RKO (cell line): ENCODE measurements at regions not wholly inside any gene's neighbourhood (a gene's known extent, or its start where the extent isn't known, plus 50 kb on each side); places are given as distances from the start of the nearest gene placed in this dataset.

ENCODE experiments used
- DNase-seq: peaks from one replicate; pipeline ENCODE4 v3.0.0-alpha.2; 2016; ENCODE audit warnings: low spot score

- no peak for DNase-seq
These were observed 262.2 kb upstream of the NFE2L3 start for GRCh38 chr7:25889765-25890164.

GRCh38 chr7:25891591-25891990 is 260.4 kb upstream of the NFE2L3 start:
- DNase-seq = no peak

DNA sequence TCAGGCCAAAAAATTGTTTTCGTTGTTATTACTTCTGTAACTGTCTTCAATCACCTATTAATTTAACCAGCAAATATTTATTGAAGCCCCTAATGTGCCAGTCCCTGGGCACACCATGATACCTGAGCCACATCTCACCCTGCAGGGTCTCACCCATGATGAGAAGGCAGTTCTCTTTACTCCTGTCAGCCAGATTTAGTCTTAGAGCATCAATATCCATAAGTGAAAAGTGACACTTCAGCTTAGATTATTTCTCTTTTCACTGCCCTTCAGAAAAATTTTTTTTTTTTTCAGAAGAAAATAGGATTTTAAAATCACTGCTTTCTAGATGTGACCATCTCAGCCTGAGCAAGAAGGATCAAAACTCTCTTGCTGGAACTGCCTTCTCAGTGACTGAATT is 258.6 kb upstream of the NFE2L3 start:
- no peak for DNase-seq

GRCh38 chr7:25894002-25894901 is 257.7 kb upstream of the NFE2L3 start:
- DNase-seq = peak; percentile 47

DNA sequence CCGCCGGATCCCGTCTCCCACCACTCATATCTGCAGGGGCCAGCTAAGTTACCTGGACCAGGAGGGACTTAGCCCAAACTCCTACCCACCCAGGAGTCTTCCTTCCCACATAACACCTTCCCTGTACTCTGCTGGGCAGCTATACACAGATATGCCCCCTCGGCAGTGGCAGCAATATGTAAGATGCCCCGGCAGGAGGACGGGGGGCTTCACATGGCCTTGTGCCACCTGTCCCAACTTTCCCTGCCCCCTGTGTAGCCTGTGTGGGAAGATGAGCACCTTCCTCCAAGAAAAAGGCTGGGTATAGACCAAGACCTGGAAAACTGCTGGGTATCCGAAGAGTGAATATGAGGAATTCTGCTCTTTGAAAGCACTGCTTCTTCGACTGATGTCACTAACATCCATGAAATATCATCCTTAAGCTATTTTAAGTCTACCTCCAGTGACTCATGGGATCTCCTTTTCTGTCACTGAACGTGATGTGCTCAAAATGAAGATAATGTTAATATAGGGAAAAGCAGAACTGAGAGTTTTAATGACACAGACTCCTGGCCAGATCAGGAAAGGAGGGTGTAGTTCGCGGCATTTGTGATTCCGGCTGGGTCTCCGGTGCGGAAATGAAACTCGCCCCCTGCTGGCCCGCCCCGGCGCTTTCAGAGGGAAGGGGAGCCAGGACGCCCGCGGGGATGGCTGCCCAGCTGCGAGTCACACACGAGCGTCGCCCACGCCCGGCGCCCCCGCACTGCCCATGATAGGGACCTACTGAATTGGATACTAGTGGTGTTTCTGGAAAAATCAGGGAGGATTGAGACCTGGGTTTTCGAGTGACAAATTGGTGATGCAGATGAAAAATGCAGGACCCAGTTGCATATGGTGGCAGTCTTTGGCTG is 256.9 kb upstream of the NFE2L3 start:
- DNase-seq = peak; percentile 27

- no peak for DNase-seq
These were observed 256.2 kb upstream of the NFE2L3 start for GRCh38 chr7:25895792-25896171.

DNA sequence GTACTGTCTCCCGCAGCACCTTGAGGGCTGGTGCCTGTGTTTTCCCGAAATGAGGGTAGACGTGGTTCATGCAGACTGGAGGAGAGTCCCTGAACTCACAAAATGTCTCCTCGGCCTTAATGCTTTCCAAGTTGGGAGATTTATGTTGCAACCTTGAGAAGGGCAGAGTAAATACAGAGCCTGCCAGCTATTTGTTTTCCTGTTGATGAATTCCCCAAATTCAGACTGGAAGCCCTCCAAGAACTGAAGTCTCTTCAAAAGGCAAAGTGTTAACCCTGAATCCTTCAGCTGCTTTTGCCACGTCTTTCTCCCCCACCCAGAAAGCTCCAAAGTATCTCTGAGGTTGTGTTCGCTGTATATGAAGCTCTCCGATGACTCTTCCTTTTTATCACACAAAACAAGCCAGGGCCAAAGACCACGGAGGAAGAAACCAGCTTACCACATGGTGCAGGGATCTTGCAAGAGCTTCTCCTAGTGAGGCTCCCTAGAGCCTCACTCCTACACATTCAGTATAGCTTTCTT is 254.7 kb upstream of the NFE2L3 start:
- no peak for DNase-seq

DNA sequence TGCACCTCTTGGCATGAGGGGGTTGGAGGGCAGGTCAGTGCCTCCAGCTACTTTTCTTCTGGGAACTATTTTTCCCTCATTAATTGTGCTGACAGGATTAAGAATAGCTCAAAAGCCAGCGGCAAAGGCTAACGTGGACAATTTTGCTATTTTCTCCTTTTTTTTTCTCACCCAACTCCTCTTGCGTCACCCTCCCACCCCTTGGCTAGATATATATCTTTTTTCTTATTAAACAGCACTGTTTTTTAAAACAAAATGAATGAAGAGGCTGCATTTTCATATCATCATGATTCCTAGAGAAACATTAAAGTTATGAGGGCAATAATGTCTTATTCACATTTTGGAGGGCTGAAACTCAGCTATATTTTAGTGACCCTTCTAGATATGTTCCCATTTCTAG is 251.8 kb upstream of the NFE2L3 start:
- no peak for DNase-seq

GRCh38 chr7:25900877-25901276 is 251.1 kb upstream of the NFE2L3 start:
- no peak for DNase-seq

DNA sequence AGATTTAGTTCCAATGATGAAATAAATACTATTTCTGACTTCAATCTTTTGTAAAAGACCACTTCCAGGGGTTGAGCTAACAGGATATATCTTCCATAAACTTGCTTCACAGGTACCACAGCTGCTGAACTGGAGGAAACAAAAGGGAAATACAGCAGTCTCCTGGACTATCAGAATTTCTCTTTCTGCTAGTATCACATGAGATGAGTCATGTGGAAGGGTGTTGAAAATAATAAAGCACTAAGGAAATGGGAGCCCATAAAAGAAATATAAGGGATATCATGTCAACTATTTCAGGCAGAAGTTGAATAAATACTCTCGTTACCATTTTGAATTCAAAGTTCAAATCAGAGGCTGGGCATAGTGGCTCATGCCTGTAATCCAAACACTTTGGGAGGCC is 250.3 kb upstream of the NFE2L3 start:
- no peak for DNase-seq

DNA sequence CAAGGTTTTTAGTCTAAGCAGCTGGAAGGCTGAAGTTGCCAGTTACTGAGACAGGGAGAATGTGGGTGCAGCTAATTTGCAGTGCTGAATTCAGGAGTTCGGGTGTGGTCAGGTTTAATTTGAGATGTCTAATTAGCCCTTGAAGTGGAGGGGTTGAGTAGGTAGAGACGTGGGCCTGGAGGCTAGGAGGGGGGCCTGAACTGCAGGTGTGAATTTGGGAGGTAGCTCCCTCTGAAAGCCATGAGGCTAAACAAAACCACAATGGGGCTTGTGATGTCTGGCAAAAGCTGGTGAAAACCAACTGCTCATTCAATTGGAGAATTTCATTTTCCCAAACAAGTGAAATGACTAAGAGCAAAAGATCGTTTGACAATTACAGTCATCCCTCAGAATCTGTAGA is 246.0 kb upstream of the NFE2L3 start:
- no peak for DNase-seq

DNA sequence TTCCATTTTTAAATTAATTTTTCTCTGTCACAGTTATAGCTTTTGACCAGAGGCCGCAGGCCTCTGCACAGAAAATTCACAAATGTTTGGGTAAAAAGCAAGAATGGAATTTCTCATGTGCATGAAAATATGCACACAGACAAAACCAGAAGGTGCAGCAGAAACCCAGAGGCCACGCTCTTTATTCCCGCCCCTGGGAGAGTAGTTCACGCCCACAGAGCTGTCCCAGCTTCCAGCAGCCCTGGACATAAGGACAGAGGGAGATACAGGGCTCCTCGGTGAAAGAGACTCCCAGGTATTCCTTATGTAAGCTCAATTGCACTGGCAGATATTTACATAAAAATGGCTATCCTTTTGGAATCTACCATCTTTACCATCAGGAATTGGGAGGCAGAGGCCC is 245.2 kb upstream of the NFE2L3 start:
- DNase-seq = no peak

- DNase-seq = no peak
These were observed 244.8 kb upstream of the NFE2L3 start for GRCh38 chr7:25907214-25907613.

DNA sequence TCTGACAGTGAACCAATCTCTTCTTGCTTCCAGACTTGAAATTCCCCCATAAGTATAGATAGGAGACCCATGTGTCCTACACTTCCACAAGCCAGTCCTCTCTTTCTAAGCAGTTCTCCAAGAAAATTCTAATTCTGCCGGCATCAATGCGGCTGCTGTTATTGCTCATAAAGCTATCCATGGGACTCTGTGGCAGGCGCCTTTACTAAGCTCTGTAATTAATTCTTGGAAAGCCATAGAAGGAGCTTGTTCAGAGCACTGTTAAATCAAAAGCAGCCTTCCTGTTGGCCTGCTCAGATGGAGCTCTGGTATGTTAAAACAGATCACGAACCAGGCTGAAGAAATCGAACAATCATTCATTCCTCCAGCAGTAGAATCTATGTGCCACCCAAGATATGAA is 244.3 kb upstream of the NFE2L3 start:
- DNase-seq = no peak

- no peak for DNase-seq
These were observed 243.6 kb upstream of the NFE2L3 start for GRCh38 chr7:25908154-25908949.

DNA sequence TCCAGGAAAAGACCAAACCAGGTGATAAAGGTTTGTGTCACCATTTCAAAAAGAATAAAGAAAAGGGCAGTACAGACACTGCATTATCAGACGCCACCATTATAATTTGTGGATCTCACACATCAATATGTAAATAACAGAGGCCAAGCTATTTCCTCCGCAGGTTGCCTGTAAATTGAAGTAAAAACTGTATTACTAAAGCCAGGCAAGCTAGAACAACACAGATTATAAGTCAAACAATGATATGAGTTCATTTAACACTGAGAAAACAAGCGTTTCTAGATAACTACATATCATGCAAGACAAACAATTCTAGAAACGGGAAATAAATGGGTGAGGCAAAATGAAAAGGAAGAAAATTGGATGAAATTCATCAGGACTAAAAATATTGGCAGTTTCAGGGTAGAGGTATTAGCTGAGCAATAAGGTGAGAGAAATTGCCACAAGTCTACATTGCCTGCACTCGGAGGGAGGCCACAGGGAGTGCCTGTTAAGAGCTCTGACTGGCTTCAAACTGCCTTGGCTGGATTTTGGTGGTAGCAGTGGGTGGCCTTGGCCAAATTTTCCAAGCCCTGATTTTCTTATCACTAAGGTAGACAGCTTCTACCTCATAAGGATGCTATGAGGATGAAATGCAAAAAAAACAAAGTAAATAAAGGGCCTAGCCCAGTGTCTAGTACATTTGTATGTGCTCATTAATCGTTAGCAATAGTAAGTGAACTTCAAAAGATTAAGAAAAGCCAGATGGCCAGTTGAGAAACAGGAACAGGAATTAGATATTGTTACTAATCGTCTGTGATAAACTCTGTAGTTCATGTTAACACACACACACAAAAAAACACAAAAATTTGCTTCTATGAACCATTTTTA is 240.0 kb upstream of the NFE2L3 start:
- DNase-seq = no peak

DNA sequence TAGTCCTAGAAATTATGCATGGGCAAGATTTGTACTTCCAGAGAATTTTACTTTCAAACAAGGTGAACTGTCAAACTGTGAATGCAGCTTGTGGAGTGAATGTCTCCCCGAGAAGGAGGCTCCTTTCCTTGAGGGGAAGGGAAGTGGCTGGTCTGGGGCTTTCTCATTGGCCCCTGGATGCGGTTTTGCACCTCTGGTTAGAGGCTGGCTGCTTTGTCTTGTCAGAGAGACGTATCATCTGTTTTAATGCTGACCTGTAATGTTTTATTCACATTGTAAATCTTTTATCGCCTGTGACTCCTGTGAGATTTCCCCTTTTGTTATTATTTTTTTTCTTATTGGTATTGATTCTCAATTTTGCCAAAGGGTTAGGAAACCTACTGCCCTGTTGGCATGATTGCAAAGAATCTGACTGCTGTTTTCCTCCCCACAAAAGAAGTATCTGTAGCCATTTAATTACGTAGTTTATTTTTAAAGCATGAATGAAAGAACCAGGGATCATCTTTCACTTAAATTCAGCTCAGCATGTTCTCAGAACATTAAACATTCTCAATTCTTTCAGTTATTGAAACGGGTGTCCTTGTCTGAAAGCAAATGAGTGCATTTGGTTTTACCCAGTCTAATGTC is 238.3 kb upstream of the NFE2L3 start:
- DNase-seq = no peak

DNA sequence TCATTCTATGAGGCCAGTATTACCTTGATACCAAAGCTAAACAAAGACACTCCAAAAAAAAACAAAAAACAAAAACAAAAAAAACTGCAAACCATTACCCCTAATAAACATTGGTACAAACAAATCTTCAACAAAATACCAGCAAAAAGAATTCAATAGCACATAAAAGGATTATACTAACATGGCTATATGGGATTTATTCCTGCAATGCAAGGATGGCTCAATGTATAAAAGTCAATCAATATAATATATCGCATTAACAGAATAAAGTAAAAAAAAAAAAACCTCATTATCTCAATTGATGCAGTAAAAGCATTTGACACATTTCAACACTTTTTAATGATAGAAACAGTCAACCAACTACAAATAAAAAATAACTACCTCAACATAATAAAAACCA is 233.3 kb upstream of the NFE2L3 start:
- DNase-seq = no peak

GRCh38 chr7:25922296-25922695 is 229.7 kb upstream of the NFE2L3 start:
- peak; percentile 3 for DNase-seq

DNA sequence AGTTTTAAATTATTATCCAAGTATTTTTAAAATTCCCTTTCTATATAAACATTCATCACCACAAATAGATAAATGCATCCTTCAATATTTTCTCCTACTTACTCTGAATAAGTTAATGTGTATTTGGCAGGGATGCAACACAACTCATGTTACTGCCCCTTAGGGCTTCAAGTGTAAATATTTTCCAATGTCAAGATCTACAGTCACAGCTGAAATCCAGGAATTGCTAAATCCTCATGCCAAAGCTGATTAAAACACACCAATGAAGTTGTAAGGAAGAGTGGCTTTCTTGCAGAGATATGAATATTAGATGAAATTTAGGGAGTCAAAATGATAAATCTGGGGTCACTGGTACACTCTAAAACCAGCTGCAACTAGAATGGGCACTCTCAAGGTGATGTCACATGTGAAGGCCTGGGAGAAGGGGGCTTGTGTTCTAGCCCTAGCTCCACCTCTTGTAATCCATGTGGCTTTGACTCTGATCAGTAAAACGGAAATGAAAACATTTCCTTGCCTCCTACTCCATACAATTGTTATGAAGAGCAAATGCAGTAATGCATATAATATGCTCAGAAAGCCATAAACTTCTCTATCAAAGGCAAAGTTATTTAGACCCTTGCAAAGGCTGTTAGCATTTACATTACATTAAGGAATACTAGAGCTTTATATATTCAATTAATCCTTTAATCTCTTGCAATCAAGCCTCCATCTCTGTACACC is 228.1 kb upstream of the NFE2L3 start:
- no peak for DNase-seq
